SK-N-DZ (cell line): ENCODE measurements at regions not wholly inside any gene's neighbourhood (a gene's known extent, or its start where the extent isn't known, plus 50 kb on each side); places are given as distances from the start of the nearest gene placed in this dataset.

Experiments used
- DNase-seq: peaks from one replicate; pipeline ENCODE4 v3.0.0-alpha.2; 2015; ENCODE audit warnings: low spot score

DNA sequence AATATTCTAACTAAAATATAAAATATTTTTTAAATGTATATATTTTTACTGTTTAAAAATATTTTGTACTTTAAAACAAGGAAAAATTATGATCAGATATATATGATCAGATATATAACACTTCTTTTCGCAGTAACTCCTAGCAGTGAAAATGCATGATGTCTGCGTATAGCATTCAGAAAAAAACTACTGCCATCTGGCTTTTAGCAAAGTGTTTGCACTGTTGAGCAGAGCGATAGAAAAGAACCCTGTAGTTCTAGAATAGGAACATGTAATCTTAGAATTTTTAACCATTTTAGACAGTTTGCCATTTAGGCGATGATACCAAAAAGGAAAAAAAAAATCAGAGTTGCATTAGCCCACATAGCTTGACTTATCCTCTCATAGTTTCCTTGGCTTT, 370.4 kb upstream of the ANO3 start:
- DNase-seq, result no peak

DNA sequence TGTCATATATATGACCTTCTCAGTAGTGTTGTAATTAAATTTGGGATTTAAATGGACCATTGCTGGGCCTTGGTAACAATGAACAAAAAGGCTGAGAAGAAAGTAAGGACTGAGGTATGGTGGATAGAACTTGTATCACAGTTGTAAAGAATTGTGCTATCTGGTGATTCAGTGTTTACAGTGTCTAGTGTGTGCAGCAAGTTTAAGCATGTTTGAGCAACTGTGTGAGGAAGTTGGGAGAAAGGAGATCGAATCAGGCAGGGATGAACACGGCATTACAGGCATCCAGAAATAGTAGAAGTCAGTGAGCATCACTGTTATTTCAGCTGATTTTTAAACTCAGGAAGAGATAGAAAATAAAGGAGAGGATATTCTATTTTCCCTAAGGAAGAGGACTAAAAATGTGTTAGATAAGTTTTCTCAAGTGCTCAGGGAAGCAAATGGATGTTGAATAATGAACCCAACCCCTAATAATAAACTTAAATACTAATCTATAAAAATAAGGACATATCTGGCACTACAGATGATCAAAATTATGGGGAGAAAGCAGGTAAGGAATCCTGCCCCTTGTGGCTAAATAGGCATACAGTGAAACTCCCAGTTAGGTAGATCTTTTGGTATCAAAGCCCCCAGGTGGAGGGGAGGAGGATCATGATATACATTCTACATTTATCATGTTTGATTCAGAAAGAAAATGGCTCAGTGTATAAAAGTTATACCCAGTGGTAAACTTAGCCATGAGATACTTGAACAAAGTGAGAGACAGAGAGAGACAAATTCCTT, 361.0 kb upstream of the ANO3 start:
- DNase-seq, result no peak

DNA sequence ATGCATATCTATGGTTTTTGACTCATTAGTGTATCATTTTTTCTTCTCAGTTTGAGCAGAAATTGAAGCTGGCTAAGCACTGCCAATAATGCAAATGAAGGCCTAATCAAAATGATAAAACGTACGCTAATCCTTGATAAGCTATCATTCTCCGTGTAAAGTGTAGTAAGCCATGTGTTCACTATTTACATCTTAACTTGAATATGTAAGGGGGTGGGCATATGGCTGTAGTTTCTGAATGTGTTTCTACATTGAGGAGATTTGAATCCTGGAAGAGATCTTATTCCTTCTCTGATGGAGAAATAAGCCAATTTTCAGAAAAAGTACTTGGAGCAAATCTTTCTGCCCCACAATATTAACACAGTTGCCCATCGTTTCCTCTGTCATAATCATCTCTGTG, 351.8 kb upstream of the ANO3 start:
- no peak for DNase-seq

- peak; percentile 60 for DNase-seq
Measured at GRCh38 chr11:25981998-25982397, 349.9 kb upstream of the ANO3 start.

- DNase-seq, result no peak
Measured at GRCh38 chr11:25983280-25983679, 348.6 kb upstream of the ANO3 start.

GRCh38 chr11:25988178-25988577, 343.8 kb upstream of the ANO3 start:
- DNase-seq, result no peak

DNA sequence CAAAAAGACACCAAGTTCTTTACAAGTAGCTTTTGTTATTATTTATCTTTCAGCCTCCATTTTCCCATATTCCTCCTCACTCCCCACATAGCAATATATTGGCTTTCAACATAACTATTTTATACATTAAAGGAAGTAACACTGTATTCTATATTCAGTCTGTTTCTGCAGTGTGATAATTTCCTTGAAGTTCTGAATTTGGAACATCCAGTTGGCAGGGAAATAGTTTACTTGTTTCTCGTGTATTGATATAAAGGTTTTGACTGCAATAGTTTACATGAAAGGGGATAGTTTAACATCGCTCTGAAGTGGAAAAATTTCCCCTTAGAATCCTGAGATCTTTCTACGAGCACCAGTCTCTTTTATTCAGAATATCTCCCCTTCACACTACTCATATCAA, 341.5 kb upstream of the ANO3 start:
- DNase-seq, result no peak

DNA sequence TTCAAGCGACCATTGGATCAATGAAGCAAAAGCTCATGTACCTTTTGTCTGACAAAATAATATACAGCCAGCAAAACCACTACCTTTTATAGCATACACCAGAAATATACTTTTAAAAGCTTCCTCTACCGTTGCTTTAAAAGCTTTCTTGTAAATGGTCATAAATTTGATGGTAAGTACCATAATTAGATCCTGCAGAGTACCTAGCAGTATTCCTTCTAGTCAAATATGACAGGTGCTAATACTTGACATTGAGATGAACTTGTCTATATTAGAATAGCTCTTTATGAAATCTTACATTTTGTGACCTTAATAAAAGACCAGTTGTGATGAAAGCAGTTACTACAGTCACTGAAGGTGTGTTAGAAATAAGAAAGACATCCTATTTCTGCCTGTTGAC, 340.5 kb upstream of the ANO3 start:
- no peak for DNase-seq

DNA sequence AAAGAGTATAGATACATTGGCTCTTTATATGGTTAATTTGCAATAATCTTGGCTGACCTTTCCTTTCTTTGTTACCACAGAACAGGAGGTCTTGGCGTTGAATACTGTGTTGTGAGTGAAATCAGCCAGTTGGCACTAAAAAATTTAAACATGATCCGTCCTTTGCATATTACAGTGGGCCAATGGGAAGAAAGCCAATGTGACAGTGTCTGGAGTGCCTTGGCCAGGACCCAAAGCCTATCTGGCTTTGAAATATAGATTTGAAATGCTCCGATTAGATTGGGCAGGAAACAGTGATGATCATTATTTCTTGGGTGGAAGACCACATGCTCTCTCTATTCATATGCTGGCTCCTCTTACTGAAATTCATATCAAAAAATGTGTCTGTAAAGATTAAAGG, 339.6 kb upstream of the ANO3 start:
- DNase-seq, result no peak

- no peak for DNase-seq
Measured at GRCh38 chr11:25993016-25993415, 338.9 kb upstream of the ANO3 start.

DNA sequence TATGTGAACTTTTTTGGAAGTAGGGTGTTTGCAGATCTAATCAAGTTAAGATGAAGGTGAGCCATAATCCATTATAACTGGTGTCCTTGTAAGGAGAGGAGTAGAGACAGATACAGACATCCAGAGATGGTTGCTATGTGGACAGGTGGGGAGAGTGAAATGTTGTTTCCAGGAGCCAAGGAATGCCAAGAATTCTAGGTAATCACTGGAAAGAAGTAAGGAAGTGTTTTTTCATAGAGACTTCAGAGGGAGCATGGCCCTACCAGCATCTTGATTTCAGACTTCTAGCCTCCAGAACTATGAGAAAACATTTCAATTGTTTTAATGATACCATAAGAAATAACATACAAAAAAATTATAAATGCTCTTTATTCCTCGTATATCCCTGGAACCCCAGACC, 320.5 kb upstream of the ANO3 start:
- DNase-seq, result no peak

DNA sequence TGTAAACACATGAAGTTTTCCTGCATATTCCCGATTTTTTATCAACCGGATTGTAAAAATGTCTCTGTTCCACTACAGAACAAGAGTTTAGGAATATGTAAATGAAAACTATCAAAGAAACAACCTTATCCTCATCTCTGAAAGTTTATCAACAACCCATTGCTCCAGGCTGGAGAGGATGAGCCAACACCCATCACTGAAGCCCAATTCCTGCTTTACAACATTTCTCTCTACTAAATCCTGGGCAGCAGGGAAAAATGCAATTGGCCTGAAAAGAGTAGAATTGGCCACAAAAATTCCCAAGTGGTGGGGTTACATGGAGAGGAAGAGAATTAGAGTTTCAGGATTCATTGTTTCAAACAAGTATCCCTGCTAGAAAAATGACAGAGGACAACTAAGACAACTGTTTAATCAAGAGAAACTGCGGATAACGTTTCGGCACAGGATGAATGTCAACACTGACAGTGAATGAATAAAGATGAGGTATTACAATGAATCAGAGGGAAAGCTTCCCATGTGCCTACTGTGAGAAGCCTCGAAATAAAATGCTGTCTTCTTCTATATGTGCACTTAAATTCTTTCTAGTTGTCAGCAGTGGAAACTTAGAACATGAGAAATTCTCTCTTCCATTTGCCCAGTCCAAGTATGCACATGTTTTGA, 317.3 kb upstream of the ANO3 start:
- no peak for DNase-seq

DNA sequence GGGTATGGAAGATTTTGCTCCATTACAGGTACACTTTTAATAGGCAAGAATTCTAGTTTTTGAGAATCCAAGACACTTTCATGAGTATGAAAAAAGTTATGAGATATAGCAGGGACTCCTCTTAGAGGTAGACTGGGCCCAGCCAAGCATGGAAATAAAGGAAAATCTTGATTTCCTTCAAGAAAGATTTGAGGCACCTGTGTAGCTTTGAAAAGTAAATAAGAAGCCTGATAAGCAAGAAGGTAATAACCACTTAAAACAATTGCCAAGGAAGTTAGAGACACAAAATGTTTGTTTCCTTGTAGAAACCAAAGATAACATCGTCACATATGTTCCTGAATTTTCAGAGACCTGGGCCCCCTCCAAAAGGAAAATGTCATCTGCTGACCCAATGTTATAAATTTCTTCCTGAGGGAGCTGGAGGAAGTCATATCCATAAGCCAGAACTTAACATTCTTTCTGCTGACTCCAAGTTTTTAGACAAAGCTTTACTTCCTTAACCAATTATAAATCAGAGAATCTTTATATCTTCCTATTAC, 314.5 kb upstream of the ANO3 start:
- DNase-seq, result no peak

- DNase-seq, result no peak
Measured at GRCh38 chr11:26017903-26018302, 314.0 kb upstream of the ANO3 start.

GRCh38 chr11:26018336-26018735, 313.6 kb upstream of the ANO3 start:
- DNase-seq, result no peak

- DNase-seq, result no peak
Measured at GRCh38 chr11:26019386-26019785, 312.5 kb upstream of the ANO3 start.

- DNase-seq, result no peak
Measured at GRCh38 chr11:26021017-26021416, 310.9 kb upstream of the ANO3 start.

GRCh38 chr11:26023057-26023456, 308.9 kb upstream of the ANO3 start:
- no peak for DNase-seq

- DNase-seq, result no peak
Measured at GRCh38 chr11:26025676-26026075, 306.3 kb upstream of the ANO3 start.

- no peak for DNase-seq
Measured at GRCh38 chr11:26026078-26026477, 305.9 kb upstream of the ANO3 start.

DNA sequence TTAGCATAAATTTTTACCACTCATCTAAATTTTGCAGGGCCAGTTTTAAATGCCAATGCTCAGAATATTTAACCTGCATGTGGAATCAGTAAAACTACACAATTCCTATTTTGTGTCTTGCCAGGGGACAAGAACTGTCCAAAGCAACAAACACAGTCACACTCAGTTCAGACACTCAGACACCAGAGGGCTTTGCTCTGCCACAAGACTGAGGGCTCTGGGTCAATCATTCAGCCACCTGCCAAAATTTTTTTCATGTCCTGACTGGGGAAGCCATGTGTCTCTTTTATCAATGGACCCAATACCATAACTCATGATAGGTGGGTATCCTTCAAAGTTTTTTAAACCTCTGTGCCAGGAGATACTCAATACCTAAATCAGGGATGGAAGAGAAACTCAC, 304.0 kb upstream of the ANO3 start:
- DNase-seq, result no peak

DNA sequence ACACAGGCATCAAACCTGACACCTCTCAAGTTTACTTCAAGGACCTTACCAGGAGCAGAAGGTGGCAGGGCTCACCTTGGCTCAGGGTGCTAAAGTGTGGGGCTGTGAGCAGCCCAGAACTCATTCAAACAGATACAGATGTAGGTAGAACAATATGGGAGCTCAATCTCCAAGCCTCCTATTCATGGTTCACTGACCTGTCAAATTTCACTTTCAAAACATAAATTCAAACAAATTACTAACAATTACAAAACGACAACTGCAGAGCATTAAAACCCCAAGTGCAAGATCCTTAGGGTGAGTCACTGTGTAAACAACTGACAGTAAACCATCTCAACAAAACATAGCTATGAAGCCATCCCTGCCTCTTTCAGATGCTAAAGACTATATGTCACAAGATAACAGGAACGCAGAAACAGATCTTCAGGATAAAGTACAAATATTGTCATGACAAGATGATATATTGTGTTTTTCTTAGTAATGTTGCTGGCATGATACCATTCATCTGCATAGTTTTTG, 303.5 kb upstream of the ANO3 start:
- peak; percentile 5 for DNase-seq

DNA sequence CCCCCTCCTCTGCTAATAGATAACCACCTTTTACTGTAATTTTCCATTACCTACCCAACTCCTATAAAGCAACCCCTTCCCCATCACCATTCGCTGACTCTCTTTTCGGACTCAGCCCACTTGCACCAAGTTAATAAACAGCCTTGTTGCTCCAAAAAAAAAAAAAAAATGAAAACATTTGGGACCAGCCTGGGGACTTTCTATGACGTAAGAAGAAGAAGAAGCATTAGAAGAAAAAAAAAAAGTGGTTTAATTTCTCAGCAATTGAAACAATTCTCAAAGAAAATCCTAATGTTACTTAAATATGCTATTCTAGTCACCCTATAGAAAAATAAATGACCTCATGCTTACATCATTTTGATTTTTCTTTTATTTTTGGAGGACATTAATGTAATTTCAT, 301.5 kb upstream of the ANO3 start:
- no peak for DNase-seq
